Stimulated activated CD4-positive, alpha-beta T cell treated with anti-CD3 and anti-CD28 coated beads, Interleukin-12 subunit alpha, Interleukin-12 subunit beta, amount 100 ng/mL, for 48 hours (primary cell): ENCODE measurements at regions not wholly inside any gene's neighbourhood (a gene's known extent, or its start where the extent isn't known, plus 50 kb on each side); places are given as distances from the start of the nearest gene placed in this dataset.

Experiments used
- DNase-seq, 3 donors: peaks; one replicate each; pipeline ENCODE4 v3.0.0-alpha.2; 2020; ENCODE audit warnings: low read depth in 2 of 3, low spot score in 1 of 3

GRCh38 chr5:98106116-98107031 is 667.1 kb upstream of the RGMB start:
- DNase-seq = no peak

- DNase-seq = no peak
These were observed 665.0 kb upstream of the RGMB start for GRCh38 chr5:98108497-98108896.

- no peak for DNase-seq
These were observed 663.9 kb upstream of the RGMB start for GRCh38 chr5:98109561-98110006.

GRCh38 chr5:98110282-98110691 is 663.2 kb upstream of the RGMB start:
- DNase-seq = no peak

- no peak for DNase-seq
These were observed 662.7 kb upstream of the RGMB start for GRCh38 chr5:98110791-98111190.

GRCh38 chr5:98111686-98112085 is 661.8 kb upstream of the RGMB start:
- no peak for DNase-seq

- DNase-seq = no peak
These were observed 652.2 kb upstream of the RGMB start for GRCh38 chr5:98121036-98121936.

GRCh38 chr5:98128271-98128670 is 645.2 kb upstream of the RGMB start:
- no peak for DNase-seq

GRCh38 chr5:98128846-98129245 is 644.6 kb upstream of the RGMB start:
- no peak for DNase-seq

- DNase-seq = no peak
These were observed 643.0 kb upstream of the RGMB start for GRCh38 chr5:98130261-98131035.

GRCh38 chr5:98144116-98144515 is 629.3 kb upstream of the RGMB start:
- no peak for DNase-seq

GRCh38 chr5:98144710-98145109 is 628.8 kb upstream of the RGMB start:
- DNase-seq = no peak

- no peak for DNase-seq
These were observed 616.1 kb upstream of the RGMB start for GRCh38 chr5:98157368-98157767.

- no peak for DNase-seq
These were observed 615.0 kb upstream of the RGMB start for GRCh38 chr5:98158440-98158839.

GRCh38 chr5:98163796-98164493 is 609.5 kb upstream of the RGMB start:
- no peak for DNase-seq

GRCh38 chr5:98168871-98169270 is 604.6 kb upstream of the RGMB start:
- DNase-seq = no peak

GRCh38 chr5:98170994-98171393 is 602.5 kb upstream of the RGMB start:
- no peak for DNase-seq

GRCh38 chr5:98173334-98173733 is 600.1 kb upstream of the RGMB start:
- DNase-seq = no peak

GRCh38 chr5:98175474-98175873 is 598.0 kb upstream of the RGMB start:
- DNase-seq = no peak
